ENCODE measurements at regions not wholly inside any gene's neighbourhood (a gene's known extent, or its start where the extent isn't known, plus 50 kb on each side); places are given as distances from the start of the nearest gene placed in this dataset.

DNA sequence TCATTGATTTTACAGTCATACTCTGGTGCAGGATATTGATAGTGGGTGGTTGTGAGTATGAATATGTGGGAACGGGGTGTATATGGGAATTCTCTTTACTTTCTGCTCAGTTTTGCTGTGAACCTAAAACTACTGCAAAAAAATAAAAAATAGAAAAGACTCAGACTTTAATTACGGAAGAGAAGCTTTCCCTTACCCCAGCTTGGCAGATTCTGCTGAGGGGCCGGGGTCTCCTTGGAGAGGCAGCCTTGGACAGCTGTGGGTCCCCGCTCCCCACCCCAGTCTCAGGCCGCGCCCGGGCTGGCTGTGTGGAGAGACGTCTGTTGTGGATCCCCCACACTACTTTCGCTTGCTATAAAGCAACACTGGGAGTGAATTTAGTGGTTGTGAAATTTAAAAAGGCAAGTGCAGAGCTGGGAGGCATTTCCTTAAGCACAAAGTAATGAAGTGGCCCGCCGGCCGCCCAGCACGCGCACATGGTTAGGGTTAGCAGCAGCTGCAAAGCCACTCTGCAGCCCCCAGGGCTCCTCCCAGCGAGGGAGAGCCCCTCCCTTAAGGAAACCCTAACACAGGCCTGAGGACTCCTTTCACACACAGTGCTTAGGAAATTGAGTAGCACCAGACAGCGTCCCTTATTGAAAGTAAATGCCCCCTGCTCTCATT lies 102.4 kb downstream of the DDX1 start:
- no peak for TF ChIP-seq POLR2AphosphoS5 (IDR thresholded peaks at IDR 0.05)
- TF ChIP-seq, protein P1, sequence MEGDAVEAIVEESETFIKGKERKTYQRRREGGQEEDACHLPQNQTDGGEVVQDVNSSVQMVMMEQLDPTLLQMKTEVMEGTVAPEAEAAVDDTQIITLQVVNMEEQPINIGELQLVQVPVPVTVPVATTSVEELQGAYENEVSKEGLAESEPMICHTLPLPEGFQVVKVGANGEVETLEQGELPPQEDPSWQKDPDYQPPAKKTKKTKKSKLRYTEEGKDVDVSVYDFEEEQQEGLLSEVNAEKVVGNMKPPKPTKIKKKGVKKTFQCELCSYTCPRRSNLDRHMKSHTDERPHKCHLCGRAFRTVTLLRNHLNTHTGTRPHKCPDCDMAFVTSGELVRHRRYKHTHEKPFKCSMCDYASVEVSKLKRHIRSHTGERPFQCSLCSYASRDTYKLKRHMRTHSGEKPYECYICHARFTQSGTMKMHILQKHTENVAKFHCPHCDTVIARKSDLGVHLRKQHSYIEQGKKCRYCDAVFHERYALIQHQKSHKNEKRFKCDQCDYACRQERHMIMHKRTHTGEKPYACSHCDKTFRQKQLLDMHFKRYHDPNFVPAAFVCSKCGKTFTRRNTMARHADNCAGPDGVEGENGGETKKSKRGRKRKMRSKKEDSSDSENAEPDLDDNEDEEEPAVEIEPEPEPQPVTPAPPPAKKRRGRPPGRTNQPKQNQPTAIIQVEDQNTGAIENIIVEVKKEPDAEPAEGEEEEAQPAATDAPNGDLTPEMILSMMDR (IDR thresholded peaks at IDR 0.05), result no peak
- no peak for TF ChIP-seq POLR2A (IDR thresholded peaks at IDR 0.05)
- no peak for TF ChIP-seq EP300 (IDR thresholded peaks at IDR 0.05)
